Upper lobe of left lung (tissue), 4 donors: ENCODE measurements at regions not wholly inside any gene's neighbourhood (a gene's known extent, or its start where the extent isn't known, plus 50 kb on each side); places are given as distances from the start of the nearest gene placed in this dataset.

Source experiments
- CTCF ChIP-seq, 6 experiments: fragments of 450-650 bp in 4 of 6; fragments of 200-600 bp in 2 of 6; sonication (generic) in 2 of 6; IDR thresholded peaks; one replicate each; pipeline ENCODE4 v1.5.1; 2016 to 2019; ENCODE audit warnings: antibody characterized with exemption in 6 of 6
- EP300 ChIP-seq, 4 donors: sonication (generic); formaldehyde crosslinking; IDR thresholded peaks; one replicate each; pipeline ENCODE4 v1.5.1; 2017; ENCODE audit warnings: antibody characterized with exemption in 4 of 4, control low read depth in 2 of 4
- POLR2A ChIP-seq, 4 donors: fragments of 450-650 bp; IDR thresholded peaks; one replicate each; pipeline ENCODE4 v1.5.1; 2016 to 2017; ENCODE audit warnings: antibody characterized with exemption in 4 of 4, mild to moderate bottlenecking in 2 of 4
- POLR2AphosphoS5 ChIP-seq, 2 donors: sonication (generic); formaldehyde crosslinking; IDR thresholded peaks; one replicate each; pipeline ENCODE4 v1.5.1; 2017; ENCODE audit warnings: antibody characterized with exemption in 2 of 2

- TF ChIP-seq CTCF (IDR thresholded peaks at IDR 0.05) (no peak), POLR2A (IDR thresholded peaks at IDR 0.05) (no peak), EP300 (IDR thresholded peaks at IDR 0.05) (no peak), POLR2AphosphoS5 (IDR thresholded peaks at IDR 0.05) (no peak)
Observed at GRCh38 chr1:181150842-181151241, 62.3 kb downstream of the IER5 start.
